Trophoblast cell (in vitro differentiated cells and primary cell): ENCODE measurements at regions not wholly inside any gene's neighbourhood (a gene's known extent, or its start where the extent isn't known, plus 50 kb on each side); places are given as distances from the start of the nearest gene placed in this dataset.

Source experiments
- DNase-seq, 2 donors: peaks; one replicate each; pipeline ENCODE4 v3.0.0-alpha.2; 2016
- H2AFZ ChIP-seq: 2 replicates; pipeline ENCODE4 v1.6.1; 2013; ENCODE audit warnings: low read length, moderate library complexity, mild to moderate bottlenecking; ENCODE audit not compliant: insufficient read depth, poor library complexity
- H2AK5ac ChIP-seq: 2 replicates; pipeline ENCODE4 v1.6.1; 2013; ENCODE audit warnings: mild to moderate bottlenecking, low read length
- H2BK120ac ChIP-seq: 2 replicates; pipeline ENCODE4 v1.6.1; 2013; ENCODE audit warnings: low read length, mild to moderate bottlenecking, moderate library complexity; ENCODE audit not compliant: insufficient read depth, poor library complexity
- H2BK12ac ChIP-seq: 2 replicates; pipeline ENCODE4 v1.6.1; 2013; ENCODE audit warnings: mild to moderate bottlenecking, low read length, moderate library complexity
- H2BK5ac ChIP-seq: 2 replicates; pipeline ENCODE4 v1.6.1; 2013; ENCODE audit warnings: low read length, low read depth, moderate library complexity, mild to moderate bottlenecking; ENCODE audit not compliant: poor library complexity
- H3K14ac ChIP-seq: 2 replicates; pipeline ENCODE4 v1.6.1; 2013; ENCODE audit warnings: mild to moderate bottlenecking, low read length
- H3K18ac ChIP-seq: 2 replicates; pipeline ENCODE4 v1.6.1; 2013; ENCODE audit warnings: mild to moderate bottlenecking, low read length
- H3K23ac ChIP-seq: 2 replicates; pipeline ENCODE4 v1.6.1; 2013; ENCODE audit warnings: low read length
- H3K27ac ChIP-seq: 2 replicates; pipeline ENCODE4 v1.5.1; 2013; ENCODE audit warnings: low read depth, mild to moderate bottlenecking, inconsistent platforms, low read length, moderate library complexity
- H3K27me3 ChIP-seq: 2 replicates; pipeline ENCODE4 v1.6.1; 2013; ENCODE audit warnings: inconsistent platforms, mild to moderate bottlenecking, low read length, moderate library complexity; ENCODE audit not compliant: insufficient read depth
- H3K36me3 ChIP-seq, 2 experiments: 1 replicate in 1 of 2; 2 replicates in 1 of 2; pipeline ENCODE4 v1.6.1; 2013; ENCODE audit warnings: low read length in 2 of 2, mild to moderate bottlenecking in 2 of 2, moderate library complexity in 1 of 2; ENCODE audit not compliant: insufficient read depth in 2 of 2, control insufficient read depth in 1 of 2
- H3K4ac ChIP-seq: 2 replicates; pipeline ENCODE4 v1.6.1; 2013; ENCODE audit warnings: low read depth, mild to moderate bottlenecking, low read length, moderate library complexity
- H3K4me1 ChIP-seq, 2 experiments: 1 replicate in 1 of 2; 2 replicates in 1 of 2; pipeline ENCODE4 v1.6.1; 2013; ENCODE audit warnings: low read length in 2 of 2, mild to moderate bottlenecking in 2 of 2, moderate library complexity in 1 of 2; ENCODE audit not compliant: insufficient read depth in 2 of 2, control insufficient read depth in 1 of 2
- H3K4me2 ChIP-seq: 2 replicates; pipeline ENCODE4 v1.6.1; 2013; ENCODE audit warnings: inconsistent platforms, mild to moderate bottlenecking, low read length, moderate library complexity
- H3K4me3 ChIP-seq: 2 replicates; pipeline ENCODE4 v1.5.1; 2013; ENCODE audit warnings: mild to moderate bottlenecking, low read depth, low read length, inconsistent platforms
- H3K79me1 ChIP-seq: one replicate; pipeline ENCODE4 v1.6.1; 2013; ENCODE audit warnings: low read length
- H3K79me2 ChIP-seq: 2 replicates; pipeline ENCODE4 v1.6.1; 2013; ENCODE audit warnings: low read length, mild to moderate bottlenecking; ENCODE audit not compliant: control insufficient read depth, insufficient read depth, poor library complexity
- H3K9ac ChIP-seq: 2 replicates; pipeline ENCODE4 v1.6.1; 2013; ENCODE audit warnings: mild to moderate bottlenecking, low read length
- H3K9me3 ChIP-seq: 2 replicates; pipeline ENCODE4 v1.6.1; 2013; ENCODE audit warnings: low read depth, mild to moderate bottlenecking, control low read depth, inconsistent platforms, low read length; ENCODE audit not compliant: insufficient read depth
- H4K12ac ChIP-seq: 2 replicates; pipeline ENCODE4 v1.6.1; 2013; ENCODE audit warnings: low read depth, mild to moderate bottlenecking, low read length, moderate library complexity
- H4K8ac ChIP-seq: 2 replicates; pipeline ENCODE4 v1.6.1; 2013; ENCODE audit warnings: low read depth, mild to moderate bottlenecking, low read length, moderate library complexity
- H4K91ac ChIP-seq: one replicate; pipeline ENCODE4 v1.6.1; 2013; ENCODE audit warnings: low read depth, mild to moderate bottlenecking, low read length, moderate library complexity
- WGBS: extraction: QIAGEN DNeasy Blood & Tissue Kit; methylation state at CpG from one replicate; pipeline ENCODE4 v1.1.7; 2013; ENCODE audit warnings: missing lambda C conversion rate; ENCODE audit not compliant: insufficient read length, insufficient coverage; ENCODE audit errors: extremely low coverage; 5-methylcytosine and 5-hydroxymethylcytosine counted together

- Histone ChIP-seq H2BK12ac (no peak overlapping the region), H3K79me1 (no peaks in the 10 kb centered on the region), H3K9ac (no peak overlapping the region), H3K4me3 (no peak overlapping the region), H3K4ac (no peak overlapping the region), H2BK120ac (no peak overlapping the region), H3K9me3 (no peaks in the 10 kb centered on the region), H4K91ac (no peak overlapping the region), H2BK5ac (no peak overlapping the region), H2AFZ (no peak overlapping the region), H3K23ac (no peak overlapping the region), H3K18ac (no peak overlapping the region), H3K36me3 (no peaks in the 10 kb centered on the region), H3K4me1 (no peaks in the 10 kb centered on the region), H3K79me2 (no peaks in the 10 kb centered on the region), H4K8ac (no peak overlapping the region), H4K12ac (no peak overlapping the region), H3K4me2 (no peak overlapping the region), H3K14ac (no peak overlapping the region), H3K27me3 (no peaks in the 10 kb centered on the region), H2AK5ac (no peak overlapping the region), H3K27ac (no peak overlapping the region)
- DNase-seq, result no peak
- WGBS, result no CpG with 5 or more reads among the region's 1 CpG
Measured at GRCh38 chr3:69585472-69585871, 153.8 kb upstream of the MITF start.

- Histone ChIP-seq H4K91ac (no peak overlapping the region), H3K9ac (no peak overlapping the region), H3K4me2 (no peak overlapping the region), H3K23ac (no peak overlapping the region), H3K27me3 (no peaks in the 10 kb centered on the region), H3K36me3 (no peaks in the 10 kb centered on the region), H2BK5ac (no peak overlapping the region), H3K4me1 (no peaks in the 10 kb centered on the region), H2AFZ (no peak overlapping the region), H2AK5ac (no peak overlapping the region), H3K79me1 (no peaks in the 10 kb centered on the region), H4K8ac (no peak overlapping the region), H3K9me3 (no peaks in the 10 kb centered on the region), H3K4ac (no peak overlapping the region), H4K12ac (no peak overlapping the region), H2BK12ac (no peak overlapping the region), H3K27ac (no peak overlapping the region), H2BK120ac (no peak overlapping the region), H3K14ac (no peak overlapping the region), H3K4me3 (no peak overlapping the region), H3K79me2 (no peaks in the 10 kb centered on the region), H3K18ac (no peak overlapping the region)
- no peak for DNase-seq
- no CpG with 5 or more reads among the region's 4 CpGs for WGBS
Measured at GRCh38 chr3:69582044-69582443, 157.2 kb upstream of the MITF start.

- Histone ChIP-seq H3K4me2 (no peak overlapping the region), H3K9ac (no peak overlapping the region), H2AFZ (no peak overlapping the region), H3K9me3 (no peaks in the 10 kb centered on the region), H3K27ac (no peak overlapping the region), H2BK120ac (no peak overlapping the region), H3K27me3 (no peaks in the 10 kb centered on the region), H2BK5ac (no peak overlapping the region), H4K12ac (no peak overlapping the region), H3K18ac (no peak overlapping the region), H3K4me1 (no peaks in the 10 kb centered on the region), H3K23ac (no peak overlapping the region), H3K14ac (no peak overlapping the region), H2BK12ac (no peak overlapping the region), H3K79me2 (no peaks in the 10 kb centered on the region), H4K8ac (no peak overlapping the region), H3K36me3 (no peaks in the 10 kb centered on the region), H3K4me3 (no peak overlapping the region), H4K91ac (no peak overlapping the region), H3K79me1 (no peaks in the 10 kb centered on the region), H3K4ac (no peak overlapping the region), H2AK5ac (no peak overlapping the region)
- no CpG with 5 or more reads among the region's 8 CpGs for WGBS
- DNase-seq, result no peak
Measured at GRCh38 chr3:69579306-69580041, 159.8 kb upstream of the MITF start.

- no peaks in the 10 kb centered on the region for H3K9me3 ChIP-seq
- H4K8ac ChIP-seq, result no peak overlapping the region
- no peak overlapping the region for H2BK120ac ChIP-seq
- no peak overlapping the region for H3K4me2 ChIP-seq
- H4K91ac ChIP-seq, result no peak overlapping the region
- no peak overlapping the region for H3K4ac ChIP-seq
- no peak overlapping the region for H3K23ac ChIP-seq
- no peaks in the 10 kb centered on the region for H3K4me1 ChIP-seq
- no CpG with 5 or more reads among the region's 3 CpGs for WGBS
- DNase-seq, result no peak
- H2AK5ac ChIP-seq, result no peak overlapping the region
- no peak overlapping the region for H3K4me3 ChIP-seq
- no peak overlapping the region for H2AFZ ChIP-seq
- H2BK5ac ChIP-seq, result no peak overlapping the region
- no peak overlapping the region for H2BK12ac ChIP-seq
- H3K36me3 ChIP-seq, result no peaks in the 10 kb centered on the region
- H3K9ac ChIP-seq, result no peak overlapping the region
- no peaks in the 10 kb centered on the region for H3K79me2 ChIP-seq
- H3K18ac ChIP-seq, result no peak overlapping the region
- no peaks in the 10 kb centered on the region for H3K79me1 ChIP-seq
- no peaks in the 10 kb centered on the region for H3K27me3 ChIP-seq
- no peak overlapping the region for H3K14ac ChIP-seq
- H3K27ac ChIP-seq, result no peak overlapping the region
- H4K12ac ChIP-seq, result no peak overlapping the region
Measured at GRCh38 chr3:69569520-69569919, 169.7 kb upstream of the MITF start.
